Panc1 (cell line): ENCODE measurements at regions not wholly inside any gene's neighbourhood (a gene's known extent, or its start where the extent isn't known, plus 50 kb on each side); places are given as distances from the start of the nearest gene placed in this dataset.

Experiments
- ATAC-seq: fragments of 200-7000 bp; cut with Tn5 transposase; 2 replicates; pipeline ENCODE4 v1.9.1; 2020; ENCODE audit warnings: mild to moderate bottlenecking, moderate library complexity
- BruUV-seq: library from RNA; stranded (reverse); fragments of 400-500 nt; replicated peaks from 2 replicates; lab custom pipeline; 2021; lab: Mats Ljungman, UMichigan
- CTCF ChIA-PET: fragments of 300-600 bp; sonication (Branson Sonifier 250); formaldehyde crosslinking; loops from one replicate; lab custom pipeline; 2022; ENCODE audit warnings: antibody characterized with exemption; lab: Charles Lee
- POLR2A ChIA-PET: fragments of 300-600 bp; sonication (Branson Sonifier 250); formaldehyde crosslinking; loops from one replicate; lab custom pipeline; 2022; ENCODE audit warnings: antibody characterized with exemption; lab: Charles Lee
- DNase-seq: peaks from one replicate; pipeline ENCODE4 v3.0.0-alpha.2; 2010; ENCODE audit warnings: low read depth, low spot score
- H3K27ac ChIP-seq: 2 replicates; pipeline ENCODE4 v1.5.1; 2011; ENCODE audit warnings: mild to moderate bottlenecking, low read length, inconsistent platforms
- H3K27me3 ChIP-seq: fragments of 200-500 bp; sonication (Bioruptor generic); 2 replicates; pipeline ENCODE4 v1.6.0; 2014; ENCODE audit warnings: low read length, inconsistent platforms; ENCODE audit not compliant: control insufficient read depth, insufficient read depth
- H3K36me3 ChIP-seq: fragments of 200-500 bp; sonication (Bioruptor generic); 2 replicates; pipeline ENCODE4 v1.5.1; 2014; ENCODE audit warnings: inconsistent platforms, mild to moderate bottlenecking, low read length, moderate library complexity; ENCODE audit not compliant: control insufficient read depth, insufficient read depth
- H3K4me1 ChIP-seq: 2 replicates; pipeline ENCODE4 v1.5.1; 2011; ENCODE audit warnings: inconsistent platforms, mild to moderate bottlenecking, low read length, moderate library complexity; ENCODE audit not compliant: control insufficient read depth, insufficient read depth
- H3K4me3 ChIP-seq, 2 experiments: 2 replicates each; pipeline ENCODE4 v1.5.1; 2011 to 2012; ENCODE audit warnings: low read depth in 2 of 2, low read length in 2 of 2, mild to moderate bottlenecking in 2 of 2, inconsistent platforms in 1 of 2, moderate library complexity in 1 of 2
- H3K9me3 ChIP-seq: fragments of 200-500 bp; sonication (Bioruptor generic); 2 replicates; pipeline ENCODE4 v1.5.1; 2014; ENCODE audit warnings: low read depth, mild to moderate bottlenecking, inconsistent platforms, low read length, moderate library complexity; ENCODE audit not compliant: control insufficient read depth, insufficient read depth
- CTCF ChIP-seq: fragments of 450-650 bp; IDR thresholded peaks from 2 replicates; pipeline ENCODE4 v1.5.1; 2017; ENCODE audit warnings: mild to moderate bottlenecking
- POLR2AphosphoS5 ChIP-seq: IDR thresholded peaks from 2 replicates; pipeline ENCODE4 v1.6.1; 2012; ENCODE audit warnings: mild to moderate bottlenecking, low read depth, low read length, moderate library complexity
- REST ChIP-seq, 2 experiments: IDR thresholded peaks; 2 replicates each; pipeline ENCODE4 v1.6.1; 2011 to 2012; ENCODE audit warnings: low read depth in 2 of 2, control low read depth in 1 of 2, low read length in 1 of 2, mild to moderate bottlenecking in 1 of 2, moderate library complexity in 1 of 2; ENCODE audit not compliant: insufficient read depth in 1 of 2
- SIN3A ChIP-seq: IDR thresholded peaks from 2 replicates; pipeline ENCODE4 v1.6.1; 2012; ENCODE audit warnings: low read depth, mild to moderate bottlenecking, low read length, moderate library complexity, borderline replicate concordance; ENCODE audit not compliant: insufficient read depth
- TCF7L2 ChIP-seq: IDR thresholded peaks from 2 replicates; pipeline ENCODE4 v1.6.1; 2011; ENCODE audit warnings: mild to moderate bottlenecking, low read depth, low read length, inconsistent platforms
- in situ Hi-C: cut with HindIII; loops from 2 replicates; pipeline ENCODE4 v1.10.0; 2016; ENCODE audit warnings: low sequenced_read_pairs, low pct_unique_long_range_greater_than_20kb
- intact Hi-C: fragments of 100-400 bp; cut with micrococcal nuclease; formaldehyde crosslinking; loops from one replicate; pipeline ENCODE4 v1.10.0; 2022; ENCODE audit not compliant: unreplicated experiment

DNA sequence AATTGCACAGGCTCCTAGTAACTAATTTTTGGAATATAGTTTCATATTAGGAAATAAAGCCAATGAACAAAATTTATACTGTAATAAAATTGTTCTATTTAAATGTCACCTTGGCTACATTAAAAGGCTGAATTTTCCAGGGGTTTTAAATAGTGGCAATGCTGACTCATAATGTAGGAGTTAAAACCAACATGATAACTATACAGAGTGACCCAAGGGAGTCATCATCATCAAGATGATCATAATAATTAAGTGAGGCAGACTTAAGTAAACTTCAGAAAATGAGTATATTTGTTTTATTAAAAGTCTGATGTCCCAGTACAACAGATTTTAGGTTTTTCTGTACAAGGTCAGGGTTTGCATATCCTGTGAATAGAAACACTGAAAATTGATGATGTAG lies 183.4 kb downstream of the PLPPR4 start:
- BruUV-seq: no TSS peak
- Histone ChIP-seq H3K36me3 (no peaks in the 10 kb centered on the region), H3K27me3 (no peaks in the 10 kb centered on the region), H3K4me3 (no peak overlapping the region), H3K4me1 (no peaks in the 10 kb centered on the region), H3K27ac (no peak overlapping the region), H3K9me3 (no peaks in the 10 kb centered on the region)
- no peak for DNase-seq
- in situ Hi-C loops (no loop called here), intact Hi-C loops (no loop called here)
- no peak for ATAC-seq
- ChIA-PET CTCF (no interaction called here), POLR2A (no interaction called here)
- TF ChIP-seq CTCF (no peak), SIN3A (no peak), POLR2AphosphoS5 (no peak), TCF7L2 (no peak), REST (IDR thresholded peaks at IDR 0.05; ENCODE audit: insufficient read depth in 1 of 2, low read depth in 2 of 2, low read length in 1 of 2) (no peak)

GRCh38 chr1:99455760-99456159 lies 190.2 kb upstream of the PALMD start:
- Histone ChIP-seq H3K27me3 (no peaks in the 10 kb centered on the region), H3K9me3 (no peaks in the 10 kb centered on the region), H3K36me3 (no peaks in the 10 kb centered on the region), H3K4me3 (no peak overlapping the region), H3K27ac (no peak overlapping the region), H3K4me1 (no peaks in the 10 kb centered on the region)
- no TSS peak for BruUV-seq
- in situ Hi-C loops: no loop called here
- intact Hi-C loops: no loop called here
- TF ChIP-seq POLR2AphosphoS5 (no peak), SIN3A (no peak)
- ChIA-PET POLR2A (no interaction called here), CTCF (no interaction called here)
- DNase-seq: no peak
- ATAC-seq: no peak

- intact Hi-C loops: no loop called here
- in situ Hi-C loops: no loop called here
- BruUV-seq: no TSS peak
- ATAC-seq (no peak), DNase-seq (no peak)
- H3K4me1 ChIP-seq: no peaks in the 10 kb centered on the region
- no peak overlapping the region for H3K27ac ChIP-seq
- H3K36me3 ChIP-seq: no peaks in the 10 kb centered on the region
- ChIA-PET CTCF (no interaction called here), POLR2A (no interaction called here)
- H3K4me3 ChIP-seq: no peak overlapping the region
- no peaks in the 10 kb centered on the region for H3K27me3 ChIP-seq
- TF ChIP-seq CTCF (no peak), TCF7L2 (no peak), POLR2AphosphoS5 (no peak), REST (IDR thresholded peaks at IDR 0.05; ENCODE audit: insufficient read depth in 1 of 2, low read depth in 2 of 2, low read length in 1 of 2) (no peak), SIN3A (no peak)
- no peaks in the 10 kb centered on the region for H3K9me3 ChIP-seq
Observed at GRCh38 chr1:99456536-99456935, 189.4 kb upstream of the PALMD start.
